KOPT-K1 (cell line): ENCODE measurements at regions not wholly inside any gene's neighbourhood (a gene's known extent, or its start where the extent isn't known, plus 50 kb on each side); places are given as distances from the start of the nearest gene placed in this dataset.

ENCODE experiments used
- H3K27ac ChIP-seq: fragments of 200-600 bp; sonication (generic); 2 replicates; pipeline ENCODE4 v1.5.1; 2016; ENCODE audit warnings: antibody characterized with exemption, mild to moderate bottlenecking, low read depth, low read length; ENCODE audit not compliant: poor library complexity, severe bottlenecking
- H3K36me3 ChIP-seq: fragments of 200-600 bp; sonication (generic); 2 replicates; pipeline ENCODE4 v1.5.1; 2017; ENCODE audit warnings: antibody characterized with exemption, mild to moderate bottlenecking, low read length, moderate library complexity; ENCODE audit not compliant: insufficient read depth
- H3K9me3 ChIP-seq: fragments of 200-600 bp; sonication (generic); 2 replicates; pipeline ENCODE4 v1.5.1; 2017; ENCODE audit warnings: antibody characterized with exemption, low read length, mild to moderate bottlenecking; ENCODE audit not compliant: insufficient read depth, poor library complexity, severe bottlenecking

GRCh38 chr4:66647476-66647875 lies 897.8 kb downstream of the CENPC start:
- no peak overlapping the region for H3K27ac ChIP-seq
- peaks cover 4% of the 10 kb centered on the region for H3K9me3 ChIP-seq
- H3K36me3 ChIP-seq, result no peaks in the 10 kb centered on the region

GRCh38 chr4:66640233-66640990 lies 904.9 kb downstream of the CENPC start:
- Histone ChIP-seq H3K9me3 (no peaks in the 10 kb centered on the region), H3K36me3 (no peaks in the 10 kb centered on the region), H3K27ac (no peak overlapping the region)

- H3K27ac ChIP-seq, result no peak overlapping the region
- H3K9me3 ChIP-seq, result no peaks in the 10 kb centered on the region
These were observed 905.9 kb downstream of the CENPC start for GRCh38 chr4:66639361-66639760.

GRCh38 chr4:66636349-66636748 lies 909.0 kb downstream of the CENPC start:
- Histone ChIP-seq H3K36me3 (no peaks in the 10 kb centered on the region), H3K9me3 (no peaks in the 10 kb centered on the region), H3K27ac (no peak overlapping the region)

More at GRCh38 chr4:66639361-66639760, 905.9 kb downstream of the CENPC start:
- H3K36me3 ChIP-seq, result no peaks in the 10 kb centered on the region

GRCh38 chr4:66633477-66633876 lies 911.8 kb downstream of the CENPC start:
- Histone ChIP-seq H3K27ac (no peak overlapping the region), H3K36me3 (no peaks in the 10 kb centered on the region), H3K9me3 (no peaks in the 10 kb centered on the region)

- no peaks in the 10 kb centered on the region for H3K36me3 ChIP-seq
- H3K27ac ChIP-seq, result no peak overlapping the region
- no peaks in the 10 kb centered on the region for H3K9me3 ChIP-seq
These were observed 915.4 kb downstream of the CENPC start for GRCh38 chr4:66629927-66630326.

- no peaks in the 10 kb centered on the region for H3K36me3 ChIP-seq
- H3K27ac ChIP-seq, result no peak overlapping the region
- no peaks in the 10 kb centered on the region for H3K9me3 ChIP-seq
These were observed 917.2 kb downstream of the CENPC start for GRCh38 chr4:66628146-66628545.

- no peak overlapping the region for H3K27ac ChIP-seq
- no peaks in the 10 kb centered on the region for H3K9me3 ChIP-seq
These were observed 919.8 kb downstream of the CENPC start for GRCh38 chr4:66625480-66625879.

GRCh38 chr4:66613591-66613990 lies 931.7 kb downstream of the CENPC start:
- peaks cover 41% of the 10 kb centered on the region for H3K9me3 ChIP-seq
- H3K27ac ChIP-seq, result no peak overlapping the region
- H3K36me3 ChIP-seq, result no peaks in the 10 kb centered on the region

More at GRCh38 chr4:66625480-66625879, 919.8 kb downstream of the CENPC start:
- no peaks in the 10 kb centered on the region for H3K36me3 ChIP-seq

GRCh38 chr4:66609014-66609413 lies 936.3 kb downstream of the CENPC start:
- H3K36me3 ChIP-seq, result no peaks in the 10 kb centered on the region
- peaks cover 11% of the 10 kb centered on the region for H3K9me3 ChIP-seq
- H3K27ac ChIP-seq, result no peak overlapping the region

- Histone ChIP-seq H3K36me3 (no peaks in the 10 kb centered on the region), H3K27ac (no peak overlapping the region), H3K9me3 (no peaks in the 10 kb centered on the region)
These were observed 936.6 kb upstream of the EPHA5 start for GRCh38 chr4:66606908-66607307.

GRCh38 chr4:66606215-66606614 lies 935.9 kb upstream of the EPHA5 start:
- H3K36me3 ChIP-seq, result no peaks in the 10 kb centered on the region
- no peaks in the 10 kb centered on the region for H3K9me3 ChIP-seq
- H3K27ac ChIP-seq, result no peak overlapping the region

- Histone ChIP-seq H3K36me3 (no peaks in the 10 kb centered on the region), H3K9me3 (no peaks in the 10 kb centered on the region), H3K27ac (no peak overlapping the region)
These were observed 933.9 kb upstream of the EPHA5 start for GRCh38 chr4:66604192-66604591.

GRCh38 chr4:66602622-66603021 lies 932.3 kb upstream of the EPHA5 start:
- no peaks in the 10 kb centered on the region for H3K36me3 ChIP-seq
- H3K27ac ChIP-seq, result no peak overlapping the region
- no peaks in the 10 kb centered on the region for H3K9me3 ChIP-seq

- Histone ChIP-seq H3K27ac (no peak overlapping the region), H3K36me3 (no peaks in the 10 kb centered on the region), H3K9me3 (no peaks in the 10 kb centered on the region)
These were observed 921.7 kb upstream of the EPHA5 start for GRCh38 chr4:66591968-66592367.

- no peak overlapping the region for H3K27ac ChIP-seq
- no peaks in the 10 kb centered on the region for H3K9me3 ChIP-seq
- no peaks in the 10 kb centered on the region for H3K36me3 ChIP-seq
These were observed 920.4 kb upstream of the EPHA5 start for GRCh38 chr4:66590488-66591215.
